ENCODE measurements at regions not wholly inside any gene's neighbourhood (a gene's known extent, or its start where the extent isn't known, plus 50 kb on each side); places are given as distances from the start of the nearest gene placed in this dataset.
A peak's percentile ranks its signal among the peaks of the same experiment; 100 is the strongest.
"Not testable (repeated sequence)": the region's sequence is repeated elsewhere in the genome, so short reads cannot be mapped to it uniquely, and the experiment has no call there.

- Mint-ChIP-seq H3K9me3 (no peaks in the 10 kb centered on the region), H3K4me1 (no peaks in the 10 kb centered on the region), H3K4me3 (no peak overlapping the region), H3K36me3 (ENCODE audit: low read depth) (no peaks in the 10 kb centered on the region), H3K27ac (no peak overlapping the region), H3K27me3 (ENCODE audit: low read depth) (peaks cover 3% of the 10 kb centered on the region)
- TF ChIP-seq CTCF (IDR thresholded peaks at IDR 0.05; ENCODE audit: unreplicated experiment in 3 of 3): no peak
Measured at GRCh38 chr9:81022177-81022576, 667.2 kb downstream of the TLE1 start.

DNA sequence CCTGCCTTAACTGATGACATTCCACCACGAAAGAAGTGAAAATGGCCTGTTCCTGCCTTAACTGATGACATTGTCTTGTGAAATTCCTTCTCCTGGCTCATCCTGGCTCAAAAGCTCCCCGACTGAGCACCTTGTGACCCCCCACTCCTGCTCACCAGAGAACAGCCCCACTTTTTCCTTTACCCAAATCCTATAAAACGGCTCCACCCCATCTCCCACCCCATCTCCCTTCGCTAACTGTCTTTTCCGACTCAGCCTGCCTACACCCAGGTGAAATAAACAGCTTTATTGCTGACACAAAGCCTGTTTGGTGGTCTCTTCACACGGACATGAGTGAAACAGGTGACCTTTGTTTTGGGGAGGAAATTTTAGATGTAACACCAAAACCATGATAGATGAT is 674.4 kb downstream of the TLE1 start:
- H3K9me3 Mint-ChIP-seq; H3K27me3 Mint-ChIP-seq (ENCODE audit: low read depth); H3K27ac Mint-ChIP-seq; H3K4me3 Mint-ChIP-seq; H3K4me1 Mint-ChIP-seq; H3K36me3 Mint-ChIP-seq (ENCODE audit: low read depth): not testable (repeated sequence)

- not testable (repeated sequence) for H3K27me3 Mint-ChIP-seq (ENCODE audit: low read depth); H3K4me3 Mint-ChIP-seq; H3K27ac Mint-ChIP-seq; H3K4me1 Mint-ChIP-seq; H3K36me3 Mint-ChIP-seq (ENCODE audit: low read depth); H3K9me3 Mint-ChIP-seq
Measured at GRCh38 chr9:81013191-81013590, 676.2 kb downstream of the TLE1 start.

DNA sequence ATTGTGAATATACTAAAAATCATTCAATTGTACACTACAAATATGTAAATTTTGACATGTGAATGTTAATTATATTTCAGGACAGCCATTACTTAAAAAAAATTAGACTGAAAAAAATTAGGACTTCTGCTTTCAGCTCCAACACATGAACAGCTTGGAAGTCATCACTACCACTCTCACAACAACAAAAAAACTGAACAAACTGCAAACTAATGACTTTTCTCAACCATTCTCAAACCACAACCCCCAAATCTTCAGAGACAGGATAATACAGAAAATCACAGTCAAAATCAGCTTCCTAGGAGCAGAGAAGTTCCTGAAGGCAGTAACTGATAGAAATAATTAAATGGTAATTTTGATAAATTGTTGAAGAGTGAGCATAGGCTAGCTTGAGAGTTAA is 686.4 kb downstream of the TLE1 start:
- Mint-ChIP-seq H3K9me3 (peaks cover 12% of the 10 kb centered on the region), H3K4me1 (peaks cover 3% of the 10 kb centered on the region), H3K27me3 (ENCODE audit: low read depth) (no peaks in the 10 kb centered on the region), H3K36me3 (ENCODE audit: low read depth) (no peaks in the 10 kb centered on the region), H3K4me3 (no peak overlapping the region), H3K27ac (no peak overlapping the region)
- no peak for TF ChIP-seq CTCF (IDR thresholded peaks at IDR 0.05; ENCODE audit: unreplicated experiment in 3 of 3)

GRCh38 chr9:81002242-81002641 is 687.1 kb downstream of the TLE1 start:
- Mint-ChIP-seq H3K27ac (peak overlapping the region in 1 of 3 experiments; percentile 23), H3K36me3 (ENCODE audit: low read depth) (no peaks in the 10 kb centered on the region), H3K27me3 (ENCODE audit: low read depth) (no peaks in the 10 kb centered on the region), H3K9me3 (peaks cover 9% of the 10 kb centered on the region), H3K4me1 (peaks cover 3% of the 10 kb centered on the region), H3K4me3 (no peak overlapping the region)
- no peak for TF ChIP-seq CTCF (IDR thresholded peaks at IDR 0.05; ENCODE audit: unreplicated experiment in 3 of 3)

DNA sequence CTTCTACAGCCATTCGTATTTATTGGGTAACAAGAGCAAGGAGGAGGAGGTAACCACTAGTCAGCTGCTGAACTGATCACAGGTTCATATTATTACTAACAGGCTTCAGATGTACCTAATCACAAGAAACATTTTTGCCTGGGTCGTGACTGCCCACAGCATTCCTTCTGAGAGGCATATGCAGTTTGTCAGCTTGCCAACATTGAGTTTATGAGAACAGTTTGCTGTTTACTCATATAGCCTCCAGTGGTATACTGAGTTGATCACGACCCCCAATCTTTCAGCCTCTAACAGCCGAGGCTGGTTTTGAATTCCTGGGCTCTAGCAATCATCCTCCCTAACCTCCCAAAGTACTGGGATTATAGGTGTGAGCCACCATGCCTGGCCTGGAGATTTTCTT is 693.6 kb downstream of the TLE1 start:
- H3K4me3 Mint-ChIP-seq: no peak overlapping the region
- H3K36me3 Mint-ChIP-seq (ENCODE audit: low read depth): no peaks in the 10 kb centered on the region
- no peaks in the 10 kb centered on the region for H3K27me3 Mint-ChIP-seq (ENCODE audit: low read depth)
- peaks cover 3% of the 10 kb centered on the region for H3K9me3 Mint-ChIP-seq
- no peaks in the 10 kb centered on the region for H3K4me1 Mint-ChIP-seq
- no peak for TF ChIP-seq CTCF (IDR thresholded peaks at IDR 0.05; ENCODE audit: unreplicated experiment in 3 of 3)
- H3K27ac Mint-ChIP-seq: no peak overlapping the region

DNA sequence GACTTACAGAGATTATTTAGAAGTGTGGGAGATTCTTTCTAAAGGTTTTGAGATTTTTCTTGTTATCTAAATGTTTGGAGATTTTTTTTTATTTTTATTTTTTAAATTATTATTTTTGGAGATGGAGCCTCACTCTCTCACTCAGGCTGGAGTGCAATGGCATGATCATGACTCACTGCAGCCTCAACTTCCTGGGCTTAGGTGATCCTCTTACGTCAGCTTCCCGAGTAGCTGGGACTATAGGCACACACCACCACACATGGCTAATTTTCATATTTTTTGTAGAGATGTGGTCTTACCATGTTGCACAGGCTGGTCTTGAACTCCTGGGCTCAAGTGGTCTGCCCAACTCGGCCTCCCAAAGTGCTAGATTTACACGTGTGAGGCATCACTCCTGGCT is 694.5 kb downstream of the TLE1 start:
- no peaks in the 10 kb centered on the region for H3K36me3 Mint-ChIP-seq (ENCODE audit: low read depth)
- H3K27ac Mint-ChIP-seq: no peak overlapping the region
- TF ChIP-seq CTCF (IDR thresholded peaks at IDR 0.05; ENCODE audit: unreplicated experiment in 3 of 3): no peak

GRCh38 chr9:80985595-80985994 is 703.8 kb downstream of the TLE1 start:
- not testable (repeated sequence) for H3K27me3 Mint-ChIP-seq (ENCODE audit: low read depth); H3K27ac Mint-ChIP-seq
- peaks cover 15% of the 10 kb centered on the region for H3K9me3 Mint-ChIP-seq

More for the DNA sequence above, 694.5 kb downstream of the TLE1 start:
- H3K4me1 Mint-ChIP-seq: no peaks in the 10 kb centered on the region
- H3K9me3 Mint-ChIP-seq: peaks cover 3% of the 10 kb centered on the region
- H3K4me3 Mint-ChIP-seq: no peak overlapping the region
- H3K27me3 Mint-ChIP-seq (ENCODE audit: low read depth): no peaks in the 10 kb centered on the region

More at GRCh38 chr9:80985595-80985994, 703.8 kb downstream of the TLE1 start:
- not testable (repeated sequence) for H3K4me3 Mint-ChIP-seq; H3K4me1 Mint-ChIP-seq; H3K36me3 Mint-ChIP-seq (ENCODE audit: low read depth)
